Chondrocyte (in vitro differentiated cells): ENCODE measurements at regions not wholly inside any gene's neighbourhood (a gene's known extent, or its start where the extent isn't known, plus 50 kb on each side); places are given as distances from the start of the nearest gene placed in this dataset.

ENCODE experiments used
- DNase-seq: peaks from one replicate; pipeline ENCODE4 v3.0.0; 2021; ENCODE audit warnings: mixed read lengths, low spot score
- H3K27ac Mint-ChIP-seq: one replicate; pipeline ENCODE4 v1.8.0; 2021; ENCODE audit warnings: mild to moderate bottlenecking, moderate library complexity, mixed read lengths; ENCODE audit not compliant: unreplicated experiment
- H3K27me3 Mint-ChIP-seq: 2 replicates; pipeline ENCODE4 v1.8.0; 2021; ENCODE audit warnings: low read depth, mixed read lengths
- H3K36me3 Mint-ChIP-seq: 2 replicates; pipeline ENCODE4 v1.8.0; 2021; ENCODE audit warnings: low read depth, mixed read lengths
- H3K4me1 Mint-ChIP-seq: 2 replicates; pipeline ENCODE4 v1.8.0; 2021; ENCODE audit warnings: low read depth, mild to moderate bottlenecking, mixed read lengths
- H3K4me3 Mint-ChIP-seq: one replicate; pipeline ENCODE4 v1.8.0; 2021; ENCODE audit warnings: mild to moderate bottlenecking, moderate library complexity, mixed read lengths; ENCODE audit not compliant: unreplicated experiment
- H3K9me3 Mint-ChIP-seq: 2 replicates; pipeline ENCODE4 v1.8.0; 2021; ENCODE audit warnings: low read depth, mixed read lengths
- CTCF ChIP-seq: fragments of 200-600 bp; sonication (generic); IDR thresholded peaks from 2 replicates; pipeline ENCODE4 v1.5.0; 2021; ENCODE audit warnings: antibody characterized with exemption, mild to moderate bottlenecking, moderate library complexity

- no peaks in the 10 kb centered on the region for H3K4me1 Mint-ChIP-seq
- H3K9me3 Mint-ChIP-seq = peaks cover 23% of the 10 kb centered on the region
- H3K36me3 Mint-ChIP-seq = no peaks in the 10 kb centered on the region
Observed at GRCh38 chr6:96276305-96276704, 245.3 kb upstream of the UFL1 start.

GRCh38 chr6:96276856-96277255, 244.8 kb upstream of the UFL1 start:
- H3K36me3 Mint-ChIP-seq = no peaks in the 10 kb centered on the region
- DNase-seq = no peak
- H3K27ac Mint-ChIP-seq = no peak overlapping the region
- H3K4me1 Mint-ChIP-seq = no peaks in the 10 kb centered on the region
- no peak overlapping the region for H3K4me3 Mint-ChIP-seq
- H3K9me3 Mint-ChIP-seq = peaks cover 19% of the 10 kb centered on the region
- no peak for TF ChIP-seq CTCF
- peaks cover 2% of the 10 kb centered on the region for H3K27me3 Mint-ChIP-seq

More at GRCh38 chr6:96276305-96276704, 245.3 kb upstream of the UFL1 start:
- no peaks in the 10 kb centered on the region for H3K27me3 Mint-ChIP-seq
- H3K4me3 Mint-ChIP-seq = no peak overlapping the region
- H3K27ac Mint-ChIP-seq = no peak overlapping the region
- TF ChIP-seq CTCF = no peak
- no peak for DNase-seq

- DNase-seq = no peak
- Mint-ChIP-seq H3K9me3 (no peaks in the 10 kb centered on the region), H3K4me1 (no peaks in the 10 kb centered on the region), H3K4me3 (no peak overlapping the region), H3K27ac (no peak overlapping the region), H3K36me3 (no peaks in the 10 kb centered on the region), H3K27me3 (peaks cover 2% of the 10 kb centered on the region)
- no peak for TF ChIP-seq CTCF
Observed at GRCh38 chr6:96279084-96279483, 242.5 kb upstream of the UFL1 start.

- DNase-seq = no peak
- no peak for TF ChIP-seq CTCF
- H3K9me3 Mint-ChIP-seq = no peaks in the 10 kb centered on the region
- H3K27ac Mint-ChIP-seq = no peak overlapping the region
- H3K36me3 Mint-ChIP-seq = no peaks in the 10 kb centered on the region
- H3K27me3 Mint-ChIP-seq = peaks cover 8% of the 10 kb centered on the region
- H3K4me3 Mint-ChIP-seq = no peak overlapping the region
- H3K4me1 Mint-ChIP-seq = no peaks in the 10 kb centered on the region
Observed at GRCh38 chr6:96286503-96286902, 235.1 kb upstream of the UFL1 start.

GRCh38 chr6:96299525-96299924, 222.1 kb upstream of the UFL1 start:
- H3K27ac Mint-ChIP-seq = no peak overlapping the region

More at GRCh38 chr6:96299525-96299924, 222.1 kb upstream of the UFL1 start:
- DNase-seq = no peak
- no peaks in the 10 kb centered on the region for H3K4me1 Mint-ChIP-seq
- H3K36me3 Mint-ChIP-seq = no peaks in the 10 kb centered on the region
- no peaks in the 10 kb centered on the region for H3K27me3 Mint-ChIP-seq
- TF ChIP-seq CTCF = no peak
- peaks cover 16% of the 10 kb centered on the region for H3K9me3 Mint-ChIP-seq
- H3K4me3 Mint-ChIP-seq = no peak overlapping the region
